Mesenchymal stem cell (in vitro differentiated cells and primary cell): ENCODE measurements at regions not wholly inside any gene's neighbourhood (a gene's known extent, or its start where the extent isn't known, plus 50 kb on each side); places are given as distances from the start of the nearest gene placed in this dataset.
"Not testable (repeated sequence)": the region's sequence is repeated elsewhere in the genome, so short reads cannot be mapped to it uniquely, and the experiment has no call there.

ENCODE experiments used
- DNase-seq: peaks from one replicate; pipeline ENCODE4 v3.0.0-alpha.2; 2013
- H2AFZ ChIP-seq: one replicate; pipeline ENCODE4 v1.6.1; 2013; ENCODE audit warnings: low read depth, mild to moderate bottlenecking, control low read depth, inconsistent platforms, low read length, moderate library complexity
- H2AK5ac ChIP-seq: 2 replicates; pipeline ENCODE4 v1.6.1; 2013; ENCODE audit warnings: low read length, moderate library complexity, mild to moderate bottlenecking, inconsistent platforms; ENCODE audit not compliant: severe bottlenecking
- H2BK120ac ChIP-seq: one replicate; pipeline ENCODE4 v1.6.1; 2013; ENCODE audit warnings: low read depth, mild to moderate bottlenecking, inconsistent platforms, low read length, moderate library complexity
- H2BK12ac ChIP-seq, 2 experiments: one replicate each; pipeline ENCODE4 v1.6.1; 2013; ENCODE audit warnings: inconsistent platforms in 2 of 2, low read length in 2 of 2, mild to moderate bottlenecking in 2 of 2, moderate library complexity in 2 of 2, control low read depth in 1 of 2
- H2BK15ac ChIP-seq: one replicate; pipeline ENCODE4 v1.6.1; 2013; ENCODE audit warnings: mild to moderate bottlenecking, low read depth, inconsistent platforms; ENCODE audit not compliant: poor library complexity, severe bottlenecking
- H2BK5ac ChIP-seq: 2 replicates; pipeline ENCODE4 v1.6.1; 2013; ENCODE audit warnings: low read depth, mild to moderate bottlenecking, low read length, control low read depth, inconsistent platforms; ENCODE audit not compliant: poor library complexity, severe bottlenecking
- H3K14ac ChIP-seq, 2 experiments: one replicate each; pipeline ENCODE4 v1.6.1; 2013; ENCODE audit warnings: inconsistent platforms in 2 of 2, low read length in 2 of 2, control low read depth in 1 of 2, mild to moderate bottlenecking in 1 of 2, moderate library complexity in 1 of 2
- H3K18ac ChIP-seq, 2 experiments: one replicate each; pipeline ENCODE4 v1.6.1; 2013; ENCODE audit warnings: inconsistent platforms in 2 of 2, low read length in 2 of 2, control low read depth in 1 of 2, low read depth in 1 of 2, mild to moderate bottlenecking in 1 of 2
- H3K23ac ChIP-seq, 2 experiments: one replicate each; pipeline ENCODE4 v1.6.1; 2013; ENCODE audit warnings: inconsistent platforms in 2 of 2, low read length in 2 of 2, mild to moderate bottlenecking in 2 of 2, moderate library complexity in 2 of 2, control low read depth in 1 of 2
- H3K27ac ChIP-seq: 2 replicates; pipeline ENCODE4 v1.5.1; 2013; ENCODE audit warnings: mild to moderate bottlenecking, moderate library complexity, low read length, control low read depth, inconsistent platforms; ENCODE audit not compliant: poor library complexity, severe bottlenecking
- H3K27me3 ChIP-seq, 2 experiments: 2 replicates each; pipeline versions ENCODE4 v1.6.1 to v1.7.0; 2013; ENCODE audit warnings: low read length in 2 of 2, mild to moderate bottlenecking in 2 of 2, moderate library complexity in 2 of 2, control low read depth in 1 of 2, inconsistent platforms in 1 of 2; ENCODE audit not compliant: control insufficient read depth in 1 of 2, insufficient read depth in 1 of 2
- H3K36me3 ChIP-seq, 2 experiments: 2 replicates each; pipeline versions ENCODE4 v1.6.1 to v1.7.0; 2013; ENCODE audit warnings: low read length in 2 of 2, control low read depth in 1 of 2, inconsistent platforms in 1 of 2, low read depth in 1 of 2, mild to moderate bottlenecking in 1 of 2; ENCODE audit not compliant: insufficient read depth in 2 of 2, control insufficient read depth in 1 of 2
- H3K4ac ChIP-seq, 2 experiments: one replicate each; pipeline ENCODE4 v1.6.1; 2013; ENCODE audit warnings: inconsistent platforms in 2 of 2, low read length in 2 of 2, mild to moderate bottlenecking in 2 of 2, moderate library complexity in 2 of 2, control low read depth in 1 of 2, low read depth in 1 of 2
- H3K4me1 ChIP-seq: 2 replicates; pipeline ENCODE4 v1.6.1; 2013; ENCODE audit warnings: low read depth, low read length, control low read depth; ENCODE audit not compliant: control insufficient read depth, insufficient read depth
- H3K4me2 ChIP-seq: 2 replicates; pipeline ENCODE4 v1.6.1; 2013; ENCODE audit warnings: low read length, mild to moderate bottlenecking, inconsistent platforms; ENCODE audit not compliant: poor library complexity, severe bottlenecking
- H3K4me3 ChIP-seq, 2 experiments: 2 replicates each; pipeline versions ENCODE4 v1.5.1 to v1.7.0; 2013; ENCODE audit warnings: low read length in 2 of 2, mild to moderate bottlenecking in 2 of 2, control low read depth in 1 of 2, low read depth in 1 of 2; ENCODE audit not compliant: insufficient read depth in 1 of 2
- H3K79me1 ChIP-seq: replicated peaks from 2 replicates; pipeline ENCODE4 v1.6.1; 2013; ENCODE audit warnings: mild to moderate bottlenecking, control low read depth, low read length, inconsistent platforms; ENCODE audit not compliant: poor library complexity, severe bottlenecking
- H3K9ac ChIP-seq: 2 replicates; pipeline ENCODE4 v1.7.0; 2013; ENCODE audit warnings: mild to moderate bottlenecking, low read length, moderate library complexity
- H3K9me3 ChIP-seq: 2 replicates; pipeline ENCODE4 v1.7.0; 2013; ENCODE audit warnings: mild to moderate bottlenecking, low read length; ENCODE audit not compliant: control insufficient read depth
- H4K8ac ChIP-seq: one replicate; pipeline ENCODE4 v1.6.1; 2013; ENCODE audit warnings: inconsistent platforms, mild to moderate bottlenecking, low read length, moderate library complexity
- H4K91ac ChIP-seq: one replicate; pipeline ENCODE4 v1.6.1; 2013; ENCODE audit warnings: mild to moderate bottlenecking, low read length, inconsistent platforms
- WGBS: methylation state at CpG from one replicate; pipeline ENCODE4 v1.1.7; 2013; ENCODE audit warnings: mixed read lengths; 5-methylcytosine and 5-hydroxymethylcytosine counted together

DNA sequence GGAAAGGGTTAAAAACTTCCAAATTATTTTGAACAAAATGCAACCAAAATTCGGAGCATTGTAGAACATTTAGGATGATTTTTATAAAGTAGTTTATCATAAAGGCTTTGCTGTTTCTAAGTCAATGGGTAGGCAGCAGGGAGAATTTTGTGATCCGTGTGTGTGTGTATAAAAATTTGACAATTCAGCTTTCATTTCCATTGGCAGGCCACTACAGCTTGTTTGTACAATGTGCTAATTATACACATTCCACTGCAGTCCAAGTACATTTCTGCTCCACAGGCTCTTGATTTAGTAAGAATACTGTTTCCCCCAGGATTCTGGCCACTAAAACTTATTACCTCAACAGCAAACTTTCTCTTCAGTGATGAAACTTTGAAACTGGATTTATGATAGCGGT is 71.8 kb upstream of the LTBP1 start:
- Histone ChIP-seq H4K91ac (no peak overlapping the region), H3K9ac (no peak overlapping the region), H3K4me3 (no peak overlapping the region), H3K14ac (no peak overlapping the region), H2BK15ac (no peak overlapping the region), H2BK5ac (no peak overlapping the region), H3K27me3 (no peaks in the 10 kb centered on the region), H3K4me1 (no peaks in the 10 kb centered on the region), H3K9me3 (no peaks in the 10 kb centered on the region), H3K79me1 (no peaks in the 10 kb centered on the region), H4K8ac (no peak overlapping the region), H3K27ac (no peak overlapping the region), H3K4ac (no peak overlapping the region), H3K36me3 (no peaks in the 10 kb centered on the region), H3K4me2 (no peak overlapping the region), H2AK5ac (no peak overlapping the region), H3K18ac (no peak overlapping the region), H2BK120ac (no peak overlapping the region), H2BK12ac (no peak overlapping the region), H2AFZ (no peak overlapping the region), H3K23ac (no peak overlapping the region)
- no peak for DNase-seq
- WGBS = 83% methylated on average over 2 of the region's 3 CpGs

- 92% methylated on average over 12 of the region's 12 CpGs for WGBS
These were observed 68.9 kb upstream of the LTBP1 start for GRCh38 chr2:32877587-32878510.

GRCh38 chr2:32879943-32880342 is 66.8 kb upstream of the LTBP1 start:
- not testable (repeated sequence) for H3K4me1 ChIP-seq, H3K79me1 ChIP-seq, H2AK5ac ChIP-seq, H4K91ac ChIP-seq, H2BK120ac ChIP-seq, H3K27me3 ChIP-seq, H2BK5ac ChIP-seq, DNase-seq, H3K27ac ChIP-seq, H3K18ac ChIP-seq, H3K9ac ChIP-seq, H2AFZ ChIP-seq, H3K4me3 ChIP-seq, H4K8ac ChIP-seq, H3K36me3 ChIP-seq, H2BK15ac ChIP-seq, H3K4ac ChIP-seq, H3K9me3 ChIP-seq, H3K23ac ChIP-seq, H3K14ac ChIP-seq, H2BK12ac ChIP-seq, H3K4me2 ChIP-seq
- 98% methylated on average over 4 of the region's 7 CpGs for WGBS

More at GRCh38 chr2:32877587-32878510, 68.9 kb upstream of the LTBP1 start:
- peaks cover 0 to 5% of the 10 kb centered on the region in 2 experiments for H3K27me3 ChIP-seq
- H3K4me2 ChIP-seq = no peak overlapping the region
- H3K79me1 ChIP-seq = no peaks in the 10 kb centered on the region
- no peak overlapping the region for H3K4ac ChIP-seq
- H3K4me1 ChIP-seq = no peaks in the 10 kb centered on the region
- H4K91ac ChIP-seq = no peak overlapping the region
- no peak overlapping the region for H2BK12ac ChIP-seq
- no peak overlapping the region for H3K18ac ChIP-seq
- no peak overlapping the region for H2BK120ac ChIP-seq
- no peak overlapping the region for H3K4me3 ChIP-seq
- no peak overlapping the region for H4K8ac ChIP-seq
- no peak overlapping the region for H2AFZ ChIP-seq
- no peak overlapping the region for H3K14ac ChIP-seq
- DNase-seq = no peak
- H3K36me3 ChIP-seq = no peaks in the 10 kb centered on the region
- H3K23ac ChIP-seq = no peak overlapping the region
- H3K9ac ChIP-seq = no peak overlapping the region
- H3K27ac ChIP-seq = no peak overlapping the region
- no peak overlapping the region for H2BK15ac ChIP-seq
- H2AK5ac ChIP-seq = no peak overlapping the region
- no peak overlapping the region for H2BK5ac ChIP-seq
- H3K9me3 ChIP-seq = no peaks in the 10 kb centered on the region

- H2BK15ac ChIP-seq = no peak overlapping the region
- no peak overlapping the region for H3K14ac ChIP-seq
- WGBS = 76% methylated on average over 10 of the region's 10 CpGs
- no peak overlapping the region for H3K9ac ChIP-seq
- H3K79me1 ChIP-seq = no peaks in the 10 kb centered on the region
- H2BK5ac ChIP-seq = no peak overlapping the region
- no peak overlapping the region for H3K4ac ChIP-seq
- peaks cover 7% of the 10 kb centered on the region for H3K9me3 ChIP-seq
- peak; percentile 73 for DNase-seq
- no peak overlapping the region for H3K18ac ChIP-seq
- no peaks in the 10 kb centered on the region for H3K36me3 ChIP-seq
- H2AFZ ChIP-seq = no peak overlapping the region
- H3K23ac ChIP-seq = no peak overlapping the region
- no peaks in the 10 kb centered on the region for H3K4me1 ChIP-seq
- no peak overlapping the region for H3K4me3 ChIP-seq
- H3K4me2 ChIP-seq = no peak overlapping the region
- H2AK5ac ChIP-seq = no peak overlapping the region
- H3K27me3 ChIP-seq = peaks cover 0 to 8% of the 10 kb centered on the region in 2 experiments
- H2BK120ac ChIP-seq = no peak overlapping the region
- no peak overlapping the region for H2BK12ac ChIP-seq
- H4K91ac ChIP-seq = no peak overlapping the region
- H4K8ac ChIP-seq = no peak overlapping the region
- no peak overlapping the region for H3K27ac ChIP-seq
These were observed 63.6 kb upstream of the LTBP1 start for GRCh38 chr2:32882816-32883810.
